Smooth muscle cell (in vitro differentiated cells): ENCODE measurements at regions not wholly inside any gene's neighbourhood (a gene's known extent, or its start where the extent isn't known, plus 50 kb on each side); places are given as distances from the start of the nearest gene placed in this dataset.

Experiments
- DNase-seq: peaks from one replicate; lab custom pipeline; 2025; ENCODE audit not compliant: unreplicated experiment; lab: John Stamatoyannopoulos, UW
- H2AFZ ChIP-seq: fragments of 200-600 bp; sonication (generic); 2 replicates; pipeline ENCODE4 v1.6.0; 2016; ENCODE audit warnings: antibody characterized with exemption, low read depth, mild to moderate bottlenecking
- H3F3A ChIP-seq: fragments of 200-600 bp; sonication (generic); 2 replicates; pipeline ENCODE4 v1.6.0; 2017; ENCODE audit warnings: antibody characterized with exemption, low read depth
- H3K27ac ChIP-seq: fragments of 200-600 bp; sonication (generic); 2 replicates; pipeline ENCODE4 v1.5.1; 2016; ENCODE audit warnings: low read depth, mild to moderate bottlenecking
- H3K27me3 ChIP-seq: fragments of 200-600 bp; sonication (generic); 2 replicates; pipeline ENCODE4 v1.6.1; 2016; ENCODE audit warnings: low read depth, mild to moderate bottlenecking
- H3K36me3 ChIP-seq: fragments of 200-600 bp; sonication (generic); 2 replicates; pipeline ENCODE4 v1.5.1; 2016; ENCODE audit warnings: low read depth
- H3K4me1 ChIP-seq: fragments of 200-600 bp; sonication (generic); 2 replicates; pipeline ENCODE4 v1.5.1; 2016; ENCODE audit warnings: low read depth
- H3K4me2 ChIP-seq: fragments of 200-600 bp; sonication (generic); 2 replicates; pipeline ENCODE4 v1.6.0; 2016; ENCODE audit warnings: mild to moderate bottlenecking
- H3K4me3 ChIP-seq: fragments of 200-600 bp; sonication (generic); 2 replicates; pipeline ENCODE4 v1.5.1; 2016; ENCODE audit warnings: mild to moderate bottlenecking
- H3K79me2 ChIP-seq: fragments of 200-600 bp; sonication (generic); 2 replicates; pipeline ENCODE4 v1.6.0; 2016; ENCODE audit warnings: low read depth, mild to moderate bottlenecking
- H3K9ac ChIP-seq: fragments of 200-600 bp; sonication (generic); 2 replicates; pipeline ENCODE4 v1.6.0; 2016; ENCODE audit warnings: low read depth
- H3K9me3 ChIP-seq: fragments of 200-600 bp; sonication (generic); replicated peaks from 2 replicates; pipeline ENCODE4 v1.5.1; 2016; ENCODE audit warnings: low read depth
- H4K20me1 ChIP-seq: fragments of 200-600 bp; sonication (generic); 2 replicates; pipeline ENCODE4 v1.6.0; 2016; ENCODE audit warnings: low read depth
- CTCF ChIP-seq: fragments of 200-600 bp; sonication (generic); IDR thresholded peaks from 2 replicates; pipeline ENCODE4 v1.5.1; 2017; ENCODE audit warnings: borderline replicate concordance, mild to moderate bottlenecking, antibody characterized with exemption; ENCODE audit not compliant: insufficient read depth, poor library complexity, severe bottlenecking
- WGBS: methylation state at CpG from one replicate; pipeline ENCODE4 v1.1.7; 2016; ENCODE audit warnings: low lambda C conversion rate; 5-methylcytosine and 5-hydroxymethylcytosine counted together

- peaks cover 7% of the 10 kb centered on the region for H3K9me3 ChIP-seq
- DNase-seq: no peak
- H3K4me3 ChIP-seq: no peak overlapping the region
- H3F3A ChIP-seq: no peaks in the 10 kb centered on the region
- H3K4me1 ChIP-seq: peaks cover 14% of the 10 kb centered on the region
- no peaks in the 10 kb centered on the region for H3K27me3 ChIP-seq
- H4K20me1 ChIP-seq: no peaks in the 10 kb centered on the region
- TF ChIP-seq CTCF: no peak
- H3K36me3 ChIP-seq: no peaks in the 10 kb centered on the region
- H2AFZ ChIP-seq: peak overlapping the region; percentile 45
- peak overlapping the region; percentile 81 for H3K27ac ChIP-seq
- no peaks in the 10 kb centered on the region for H3K79me2 ChIP-seq
- 76% methylated on average over 5 of the region's 5 CpGs for WGBS
- H3K4me2 ChIP-seq: peak overlapping the region; percentile 49
- H3K9ac ChIP-seq: no peak overlapping the region
Observed at GRCh38 chr11:130674686-130675308, 226.4 kb downstream of the ADAMTS15 start.

DNA sequence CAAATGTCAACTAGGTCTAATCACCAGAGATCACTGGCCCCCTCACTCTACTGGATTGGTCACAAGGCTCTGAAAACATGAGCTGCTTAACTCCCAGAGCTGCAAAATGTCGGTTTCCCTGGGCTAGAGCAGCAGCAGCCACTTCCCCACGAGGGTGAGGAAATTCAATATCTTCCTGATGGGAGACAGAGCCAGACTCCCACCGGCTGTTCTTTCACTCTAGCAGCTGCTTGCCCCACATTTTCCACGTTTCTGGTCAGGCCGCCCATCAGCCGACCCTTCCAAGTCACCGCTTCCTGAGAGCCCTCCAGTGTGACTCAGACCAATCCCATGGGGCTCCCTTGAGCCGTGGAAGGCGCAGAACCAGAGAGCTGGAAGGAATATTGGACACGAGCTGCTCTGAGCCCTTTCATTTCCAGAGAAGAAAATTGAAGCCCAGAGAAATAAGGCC is 227.0 kb downstream of the ADAMTS15 start:
- Histone ChIP-seq H2AFZ (peak overlapping the region; percentile 45), H3K27ac (peak overlapping the region; percentile 81), H3K4me2 (peak overlapping the region; percentile 49), H4K20me1 (no peaks in the 10 kb centered on the region), H3K9ac (no peak overlapping the region), H3K36me3 (no peaks in the 10 kb centered on the region), H3K4me3 (no peak overlapping the region), H3K79me2 (no peaks in the 10 kb centered on the region), H3F3A (no peaks in the 10 kb centered on the region), H3K9me3 (peaks cover 7% of the 10 kb centered on the region), H3K4me1 (peaks cover 14% of the 10 kb centered on the region), H3K27me3 (no peaks in the 10 kb centered on the region)
- WGBS: 24% methylated on average over 10 of the region's 10 CpGs
- no peak for DNase-seq
- no peak for TF ChIP-seq CTCF

DNA sequence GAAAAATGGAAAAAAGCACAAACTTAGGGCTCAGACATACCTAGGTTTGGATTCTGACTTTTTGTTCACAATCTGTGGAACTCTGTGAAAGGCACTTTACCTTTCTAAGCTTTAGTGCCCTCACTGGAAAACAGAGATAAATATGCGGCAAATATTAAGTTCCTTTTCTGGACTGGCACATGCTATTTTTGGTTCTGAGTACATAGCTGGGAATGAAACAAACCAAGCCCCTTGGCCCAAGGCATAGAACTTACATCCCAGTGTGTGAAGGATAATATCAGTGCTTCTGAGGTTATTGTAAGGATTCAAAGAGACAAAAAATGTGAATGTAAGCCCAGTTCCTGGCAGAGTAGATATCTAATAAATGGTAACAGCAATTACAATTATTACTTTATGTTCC is 227.5 kb downstream of the ADAMTS15 start:
- Histone ChIP-seq H3K36me3 (no peaks in the 10 kb centered on the region), H3K27ac (peak overlapping the region; percentile 81), H4K20me1 (no peaks in the 10 kb centered on the region), H3K9me3 (peaks cover 13% of the 10 kb centered on the region), H3K4me3 (no peak overlapping the region), H3K4me2 (no peak overlapping the region), H3K79me2 (no peaks in the 10 kb centered on the region), H3K9ac (no peak overlapping the region), H2AFZ (peak overlapping the region; percentile 45), H3F3A (no peaks in the 10 kb centered on the region), H3K4me1 (peaks cover 14% of the 10 kb centered on the region), H3K27me3 (no peaks in the 10 kb centered on the region)
- TF ChIP-seq CTCF: no peak
- no peak for DNase-seq
- 77% methylated on average over 1 of the region's 1 CpG for WGBS
